ENCODE measurements at regions not wholly inside any gene's neighbourhood (a gene's known extent, or its start where the extent isn't known, plus 50 kb on each side); places are given as distances from the start of the nearest gene placed in this dataset.

DNA sequence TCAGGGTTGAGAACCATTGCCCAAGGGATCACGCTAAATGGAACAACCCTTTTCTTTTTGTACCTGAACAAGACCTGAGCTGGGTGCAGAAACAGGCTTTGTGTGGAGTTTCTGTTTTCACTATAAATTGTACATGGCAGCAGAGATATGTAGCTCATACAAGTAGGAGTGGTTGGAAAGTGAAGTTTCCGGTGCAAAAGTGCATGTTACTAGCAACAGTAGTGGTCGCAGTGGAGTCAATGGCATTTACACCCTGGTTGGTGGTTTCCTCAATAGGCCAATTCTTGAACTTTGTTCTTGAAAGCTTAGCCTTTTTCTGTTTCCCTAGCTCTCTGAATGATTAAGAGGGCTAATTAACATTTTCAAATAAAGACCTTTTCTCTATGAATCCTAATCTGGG is 170.7 kb downstream of the NEBL start:
- H3K27me3 ChIP-seq (ENCODE audit: control insufficient read depth, insufficient read depth, low read length): no peaks in the 10 kb centered on the region
- no peak for DNase-seq
- no peaks in the 10 kb centered on the region for H3K36me3 ChIP-seq (replicated peaks; ENCODE audit: control insufficient read depth, insufficient read depth, low read length)
- H3K4me3 ChIP-seq (ENCODE audit: insufficient read depth, low read depth, low read length): no peak overlapping the region

DNA sequence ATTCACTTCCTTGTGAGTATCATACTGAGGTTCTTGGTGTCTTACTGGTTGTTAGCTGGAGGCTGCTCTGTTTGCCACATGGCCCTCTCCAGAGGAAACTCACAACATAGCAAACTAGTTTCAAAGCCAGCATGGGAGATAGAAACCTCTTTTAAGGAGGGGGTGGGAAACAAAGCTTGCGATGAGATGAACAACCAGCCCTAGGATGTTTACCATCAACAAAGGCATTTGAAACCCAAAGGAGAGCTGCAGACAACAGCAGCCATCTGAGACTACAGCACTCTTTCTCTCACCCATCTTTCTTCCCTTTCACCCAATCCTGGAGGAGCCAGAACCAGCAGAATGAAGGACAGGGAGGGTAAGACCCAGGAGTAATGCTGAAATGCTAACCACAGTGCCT is 182.1 kb downstream of the NEBL start:
- DNase-seq: no peak
- no peaks in the 10 kb centered on the region for H3K27me3 ChIP-seq (ENCODE audit: control insufficient read depth, insufficient read depth, low read length)
- no peaks in the 10 kb centered on the region for H3K36me3 ChIP-seq (replicated peaks; ENCODE audit: control insufficient read depth, insufficient read depth, low read length)
- H3K4me3 ChIP-seq (ENCODE audit: insufficient read depth, low read depth, low read length): no peak overlapping the region

DNA sequence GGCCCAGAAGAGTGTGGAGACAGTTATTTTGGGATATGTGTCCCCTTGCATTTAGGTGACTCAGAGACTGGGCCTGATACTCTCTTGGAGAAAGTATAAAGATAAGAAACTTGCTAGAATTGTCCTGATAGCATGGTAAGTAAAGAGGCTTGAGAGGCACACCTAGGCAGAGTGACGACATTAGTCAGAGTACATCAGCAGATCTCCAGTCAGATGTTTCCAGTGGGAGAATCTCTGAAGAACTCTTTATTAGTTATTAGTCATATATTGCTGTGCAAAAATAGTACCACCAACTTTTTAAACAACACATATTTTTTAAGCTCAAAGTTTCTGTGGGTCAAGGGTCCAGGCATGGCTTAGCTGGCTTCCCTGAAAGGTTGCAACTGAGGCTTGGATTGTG is 182.6 kb downstream of the NEBL start:
- no peak overlapping the region for H3K4me3 ChIP-seq (ENCODE audit: insufficient read depth, low read depth, low read length)

DNA sequence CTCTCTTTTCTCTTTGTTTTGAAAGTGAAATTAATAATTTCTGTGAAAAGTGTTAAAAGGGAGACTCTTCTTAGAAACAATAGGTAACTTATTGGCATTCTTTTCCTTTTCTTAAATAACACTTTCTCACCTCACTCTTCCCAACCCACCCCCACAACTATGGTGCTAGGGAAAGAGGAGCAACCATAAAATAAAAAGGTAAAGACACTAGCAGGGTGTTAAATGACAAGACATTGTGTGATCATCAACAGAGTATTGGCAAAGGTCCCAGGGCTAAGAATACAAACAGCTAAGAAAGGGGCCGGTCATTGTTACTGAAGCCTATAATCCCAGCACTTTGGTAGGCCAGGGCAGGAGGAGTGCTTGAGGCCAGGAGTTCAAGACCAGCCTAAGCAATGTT is 183.7 kb downstream of the NEBL start:
- Histone ChIP-seq H3K27me3 (ENCODE audit: control insufficient read depth, insufficient read depth, low read length) (no peaks in the 10 kb centered on the region), H3K36me3 (replicated peaks; ENCODE audit: control insufficient read depth, insufficient read depth, low read length) (no peaks in the 10 kb centered on the region), H3K4me3 (ENCODE audit: insufficient read depth, low read depth, low read length) (no peak overlapping the region)
- DNase-seq: no peak

More for the DNA sequence above, 182.6 kb downstream of the NEBL start:
- no peaks in the 10 kb centered on the region for H3K36me3 ChIP-seq (replicated peaks; ENCODE audit: control insufficient read depth, insufficient read depth, low read length)
- no peaks in the 10 kb centered on the region for H3K27me3 ChIP-seq (ENCODE audit: control insufficient read depth, insufficient read depth, low read length)
- DNase-seq: no peak

DNA sequence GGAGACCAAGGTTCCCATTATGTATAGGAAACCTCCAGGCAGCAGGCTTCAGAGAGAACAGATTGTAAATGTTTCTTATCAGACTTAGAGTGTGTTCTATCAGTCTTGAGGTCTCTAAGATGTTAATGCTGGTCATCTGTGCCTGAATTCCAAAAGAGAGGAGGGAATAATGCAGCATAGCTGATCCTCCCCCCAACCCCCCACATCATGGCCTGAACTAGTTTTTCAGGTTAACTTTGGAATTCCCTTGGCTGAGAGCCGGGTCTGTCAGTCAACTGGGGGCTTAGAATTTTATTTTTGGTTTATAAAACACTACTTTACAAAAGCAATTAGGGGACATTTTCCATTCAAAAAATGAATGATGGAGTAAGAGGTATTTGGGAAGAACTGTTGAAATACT is 184.3 kb downstream of the NEBL start:
- no peaks in the 10 kb centered on the region for H3K36me3 ChIP-seq (replicated peaks; ENCODE audit: control insufficient read depth, insufficient read depth, low read length)
- H3K4me3 ChIP-seq (ENCODE audit: insufficient read depth, low read depth, low read length): no peak overlapping the region
- no peak for DNase-seq
- no peaks in the 10 kb centered on the region for H3K27me3 ChIP-seq (ENCODE audit: control insufficient read depth, insufficient read depth, low read length)

DNA sequence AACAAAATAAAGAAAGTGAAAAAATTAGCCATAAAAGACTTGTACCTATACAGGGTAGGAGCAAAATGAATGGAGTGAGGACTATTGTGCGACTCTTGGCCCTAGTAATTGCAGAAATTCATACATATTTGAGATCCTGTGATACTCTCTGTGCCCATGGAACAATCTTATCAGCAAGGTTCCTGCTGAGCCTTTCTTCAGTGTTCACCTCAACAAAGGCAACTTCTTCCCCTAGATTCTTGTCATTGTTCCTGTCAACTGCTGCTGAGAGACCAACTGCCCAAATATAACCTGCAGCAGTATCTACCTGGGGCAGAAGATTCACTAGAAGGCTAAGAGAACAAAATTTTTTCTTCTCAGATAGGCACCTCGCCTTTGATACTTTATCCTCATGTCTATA is 187.4 kb downstream of the NEBL start:
- DNase-seq: no peak
- no peaks in the 10 kb centered on the region for H3K36me3 ChIP-seq (replicated peaks; ENCODE audit: control insufficient read depth, insufficient read depth, low read length)

DNA sequence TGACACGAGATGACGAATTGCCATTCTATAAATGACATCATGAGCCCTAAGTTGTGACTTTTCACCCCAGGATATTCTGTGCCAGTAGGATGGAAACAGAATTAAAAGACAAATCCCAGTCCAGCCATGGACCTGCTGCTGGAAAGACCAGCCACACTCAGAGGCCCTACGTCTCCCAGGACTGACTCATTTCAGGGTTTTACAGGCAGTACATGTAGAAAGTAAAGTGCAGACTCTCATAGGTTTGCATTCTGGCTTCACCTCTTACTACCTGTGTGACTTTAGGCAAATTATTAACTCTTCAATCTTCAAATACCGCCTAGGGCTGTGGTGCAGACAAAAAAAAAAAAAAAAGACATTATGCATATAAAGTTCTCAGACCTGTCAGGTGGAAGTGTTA is 188.8 kb downstream of the NEBL start:
- no peak for DNase-seq

More for the DNA sequence above, 187.4 kb downstream of the NEBL start:
- no peak overlapping the region for H3K4me3 ChIP-seq (ENCODE audit: insufficient read depth, low read depth, low read length)
- no peaks in the 10 kb centered on the region for H3K27me3 ChIP-seq (ENCODE audit: control insufficient read depth, insufficient read depth, low read length)

DNA sequence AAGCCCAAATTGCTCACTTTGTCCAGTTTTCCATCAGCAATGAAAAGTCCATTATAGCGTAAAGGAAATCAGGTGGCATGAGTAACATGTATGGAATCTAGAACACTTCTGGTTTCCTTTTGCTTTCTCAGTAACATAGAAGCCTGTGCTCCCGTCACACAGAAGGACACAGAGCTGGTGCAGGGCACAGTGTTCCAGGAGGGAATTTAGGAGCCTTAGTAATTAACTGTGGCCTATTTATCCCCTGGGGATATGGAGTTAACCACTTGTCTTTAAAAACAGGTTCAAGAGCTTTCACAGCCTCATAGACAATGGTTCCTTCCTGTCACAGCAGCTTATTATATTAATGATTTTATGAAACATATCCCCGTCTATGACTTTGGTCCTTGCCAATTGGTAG is 189.9 kb downstream of the NEBL start:
- no peak for DNase-seq
- no peak overlapping the region for H3K4me3 ChIP-seq (ENCODE audit: insufficient read depth, low read depth, low read length)
- no peaks in the 10 kb centered on the region for H3K36me3 ChIP-seq (replicated peaks; ENCODE audit: control insufficient read depth, insufficient read depth, low read length)
- no peaks in the 10 kb centered on the region for H3K27me3 ChIP-seq (ENCODE audit: control insufficient read depth, insufficient read depth, low read length)

More for the DNA sequence above, 188.8 kb downstream of the NEBL start:
- H3K27me3 ChIP-seq (ENCODE audit: control insufficient read depth, insufficient read depth, low read length): no peaks in the 10 kb centered on the region
- H3K36me3 ChIP-seq (replicated peaks; ENCODE audit: control insufficient read depth, insufficient read depth, low read length): no peaks in the 10 kb centered on the region
- H3K4me3 ChIP-seq (ENCODE audit: insufficient read depth, low read depth, low read length): no peak overlapping the region

DNA sequence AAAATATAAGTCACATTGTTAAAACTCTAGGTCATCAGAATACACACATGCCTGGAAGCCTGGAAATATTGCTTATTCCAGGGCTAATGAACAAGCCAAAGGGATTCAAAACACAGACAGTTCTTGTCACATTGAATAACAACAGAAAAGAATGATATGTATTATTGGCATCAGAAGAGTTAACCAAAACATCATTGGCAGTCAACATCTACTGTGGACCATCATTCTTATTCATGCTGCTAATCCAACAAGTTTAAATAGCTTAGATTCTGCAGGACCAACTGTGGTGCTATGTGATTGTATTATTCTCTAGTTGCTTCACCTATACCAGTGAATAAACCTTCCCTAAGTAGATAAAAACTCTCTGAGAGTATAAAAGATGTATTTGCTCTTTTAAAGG is 198.3 kb downstream of the NEBL start:
- peak; percentile 3 for DNase-seq

DNA sequence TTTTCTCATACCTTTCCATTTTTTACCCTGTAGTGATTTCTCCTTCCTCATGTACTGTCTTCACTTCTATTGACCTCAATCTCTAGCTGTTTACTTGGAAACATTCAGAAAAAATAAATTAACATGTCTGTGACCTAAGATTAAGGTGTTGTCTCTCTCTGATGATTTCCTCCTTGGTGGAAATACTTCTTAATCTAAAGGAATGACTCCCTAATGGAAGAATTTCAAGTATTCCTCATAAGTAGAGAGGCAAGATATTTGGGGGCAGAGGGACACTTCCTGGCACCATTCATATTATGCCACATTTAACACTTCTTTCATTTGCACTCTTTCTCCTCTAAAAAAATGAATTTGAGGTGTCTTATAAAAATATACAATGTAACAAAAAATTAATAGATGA is 202.8 kb downstream of the NEBL start:
- Histone ChIP-seq H3K4me3 (ENCODE audit: insufficient read depth, low read depth, low read length) (no peak overlapping the region), H3K36me3 (replicated peaks; ENCODE audit: control insufficient read depth, insufficient read depth, low read length) (no peaks in the 10 kb centered on the region), H3K27me3 (ENCODE audit: control insufficient read depth, insufficient read depth, low read length) (no peaks in the 10 kb centered on the region)
- DNase-seq: no peak

More for the DNA sequence above, 198.3 kb downstream of the NEBL start:
- Histone ChIP-seq H3K36me3 (replicated peaks; ENCODE audit: control insufficient read depth, insufficient read depth, low read length) (no peaks in the 10 kb centered on the region), H3K27me3 (ENCODE audit: control insufficient read depth, insufficient read depth, low read length) (no peaks in the 10 kb centered on the region), H3K4me3 (ENCODE audit: insufficient read depth, low read depth, low read length) (no peak overlapping the region)

DNA sequence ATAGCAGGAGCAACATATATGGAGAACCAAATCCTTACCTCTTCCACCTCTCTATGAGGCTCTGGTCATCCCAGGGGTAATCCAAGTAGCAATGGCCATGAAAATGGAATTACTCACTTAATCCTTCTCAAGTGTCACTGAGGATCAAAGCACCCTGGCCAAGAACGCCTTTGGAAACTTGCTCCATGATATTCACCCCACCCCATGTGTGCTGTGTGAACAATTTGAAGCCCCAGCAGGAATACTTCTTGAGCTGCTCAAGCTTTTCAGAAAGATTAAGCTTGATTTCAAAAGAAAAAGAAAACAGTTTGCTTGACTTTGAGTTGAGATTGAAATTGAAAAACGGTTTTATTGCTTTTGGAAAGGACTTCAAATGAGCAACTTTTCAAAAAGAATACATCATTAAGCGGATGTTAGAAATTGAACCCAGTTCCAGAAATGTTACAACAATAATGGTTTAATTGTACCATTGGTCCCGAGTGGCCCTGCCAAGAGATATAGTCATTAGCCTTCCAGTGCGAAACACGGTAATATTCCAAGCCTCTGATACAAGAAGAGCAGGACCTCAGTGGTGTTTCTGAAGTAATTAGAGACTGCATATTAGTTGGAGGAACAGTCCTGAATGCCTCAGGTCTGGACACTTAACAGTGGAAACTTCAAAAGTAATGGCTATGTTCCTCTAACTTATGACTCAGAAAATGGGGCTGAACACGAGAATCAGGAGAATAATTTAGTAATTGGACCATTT is 208.1 kb downstream of the NEBL start:
- Histone ChIP-seq H3K4me3 (ENCODE audit: insufficient read depth, low read depth, low read length) (no peak overlapping the region), H3K36me3 (replicated peaks; ENCODE audit: control insufficient read depth, insufficient read depth, low read length) (no peaks in the 10 kb centered on the region), H3K27me3 (ENCODE audit: control insufficient read depth, insufficient read depth, low read length) (no peaks in the 10 kb centered on the region)
- no peak for DNase-seq

DNA sequence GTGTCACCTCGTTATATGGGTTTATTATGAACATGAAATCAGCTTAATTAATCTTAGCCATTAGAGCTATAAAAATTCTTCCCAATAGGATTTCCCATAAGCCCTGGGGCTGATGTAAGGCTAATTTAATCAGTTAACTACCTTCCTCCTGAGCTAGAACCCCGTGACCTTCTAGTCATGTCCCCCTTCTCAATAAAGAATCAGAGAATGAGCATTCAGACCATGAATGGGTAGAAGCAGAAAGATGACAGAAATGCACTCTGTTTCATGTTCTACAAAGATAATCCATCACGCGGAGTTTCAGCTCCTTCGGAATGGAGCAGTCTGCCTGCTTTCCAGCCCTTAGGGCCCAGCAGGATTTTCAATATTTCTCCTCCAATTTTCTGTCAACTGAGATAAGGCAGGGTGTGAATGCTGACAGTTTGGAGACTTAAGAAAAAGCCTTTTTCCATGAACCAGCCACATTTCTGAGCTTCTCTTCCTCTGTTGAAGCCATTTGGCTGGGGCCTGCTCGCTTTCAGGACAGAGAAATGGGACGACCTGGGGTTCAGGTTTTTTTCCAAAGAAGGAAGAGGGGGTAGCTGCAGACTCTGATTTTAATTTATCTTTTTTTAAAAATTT is 211.0 kb downstream of the NEBL start:
- Histone ChIP-seq H3K36me3 (replicated peaks; ENCODE audit: control insufficient read depth, insufficient read depth, low read length) (no peaks in the 10 kb centered on the region), H3K27me3 (ENCODE audit: control insufficient read depth, insufficient read depth, low read length) (no peaks in the 10 kb centered on the region), H3K4me3 (ENCODE audit: insufficient read depth, low read depth, low read length) (no peak overlapping the region)
- DNase-seq: no peak

DNA sequence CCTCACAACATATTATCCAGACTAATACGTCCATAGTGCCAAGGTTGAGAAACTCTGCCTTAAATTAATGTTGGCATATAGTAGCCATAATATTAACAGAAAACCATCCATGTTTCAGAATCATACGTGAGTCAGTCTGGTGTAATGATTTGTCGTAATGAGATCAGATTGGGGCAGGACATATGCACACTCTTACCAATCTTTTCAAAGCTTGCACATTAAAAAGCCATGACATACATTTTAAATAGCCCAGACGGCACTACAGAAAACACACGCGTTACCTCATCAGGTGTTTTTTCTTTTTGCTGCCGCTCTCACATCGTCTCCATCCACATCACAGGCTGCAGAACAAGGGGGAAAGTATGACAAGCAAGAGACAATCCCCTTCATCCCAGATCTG is 211.6 kb downstream of the NEBL start:
- no peak for DNase-seq
- Histone ChIP-seq H3K27me3 (ENCODE audit: control insufficient read depth, insufficient read depth, low read length) (no peaks in the 10 kb centered on the region), H3K36me3 (replicated peaks; ENCODE audit: control insufficient read depth, insufficient read depth, low read length) (no peaks in the 10 kb centered on the region), H3K4me3 (ENCODE audit: insufficient read depth, low read depth, low read length) (no peak overlapping the region)

DNA sequence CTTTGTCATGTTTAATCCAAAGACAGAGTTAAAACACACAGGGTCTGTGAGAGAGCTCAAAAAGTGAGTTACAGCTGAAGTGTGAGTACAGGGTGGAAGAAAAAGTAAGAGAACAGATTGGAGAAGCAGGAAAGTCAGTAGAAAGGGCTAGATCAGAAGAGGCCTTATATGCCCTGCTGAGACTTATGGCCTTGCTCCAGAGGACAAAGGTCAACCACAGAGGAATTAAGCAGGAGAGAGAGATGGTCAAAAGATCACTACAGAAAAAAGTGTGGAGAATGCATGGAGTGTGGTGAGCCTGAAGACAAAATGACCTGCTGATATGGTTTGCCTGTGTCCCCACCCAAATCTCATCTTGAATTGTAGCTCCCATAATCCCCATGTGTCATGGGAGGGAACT is 213.8 kb downstream of the NEBL start:
- no peaks in the 10 kb centered on the region for H3K27me3 ChIP-seq (ENCODE audit: control insufficient read depth, insufficient read depth, low read length)
- H3K36me3 ChIP-seq (replicated peaks; ENCODE audit: control insufficient read depth, insufficient read depth, low read length): no peaks in the 10 kb centered on the region
- no peak overlapping the region for H3K4me3 ChIP-seq (ENCODE audit: insufficient read depth, low read depth, low read length)
- DNase-seq: no peak

DNA sequence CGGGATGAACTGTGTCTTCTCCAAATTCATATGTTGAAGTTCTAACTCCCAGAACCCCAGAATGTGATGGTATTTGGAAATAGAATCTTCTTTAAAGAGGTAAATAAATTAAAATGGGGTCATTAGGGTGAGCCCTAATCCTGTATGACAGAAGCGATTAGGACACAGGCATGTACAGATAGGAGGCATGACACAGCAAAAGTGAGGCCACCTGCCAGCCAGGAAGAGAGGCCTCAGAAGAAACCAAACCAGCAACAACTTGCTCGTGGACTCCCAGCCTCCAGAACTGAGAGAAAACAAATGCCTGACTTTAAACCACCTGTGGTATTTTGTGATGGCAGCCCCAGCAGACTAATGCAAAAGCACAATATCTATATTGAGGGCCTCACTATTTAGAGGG is 214.3 kb downstream of the NEBL start:
- Histone ChIP-seq H3K27me3 (ENCODE audit: control insufficient read depth, insufficient read depth, low read length) (no peaks in the 10 kb centered on the region), H3K36me3 (replicated peaks; ENCODE audit: control insufficient read depth, insufficient read depth, low read length) (no peaks in the 10 kb centered on the region), H3K4me3 (ENCODE audit: insufficient read depth, low read depth, low read length) (no peak overlapping the region)
- DNase-seq: no peak

All from H7 (cell line).